Spleen (tissue), 11 donors: ENCODE measurements at regions not wholly inside any gene's neighbourhood (a gene's known extent, or its start where the extent isn't known, plus 50 kb on each side); places are given as distances from the start of the nearest gene placed in this dataset.
A peak's percentile ranks its signal among the peaks of the same experiment; 100 is the strongest.

Experiments
- DNase-seq: peaks from one replicate; pipeline ENCODE4 v3.0.0-alpha.2; 2020
- H3K27ac ChIP-seq, 8 donors: fragments of 200-600 bp; sonication (generic) in 7 of 8; 1 replicate in 4 of 8; 2 replicates in 4 of 8; pipeline versions ENCODE4 v1.5.0 to v1.8.0; 2016 to 2021; ENCODE audit warnings: inconsistent platforms in 4 of 8, mild to moderate bottlenecking in 4 of 8, moderate library complexity in 1 of 8
- H3K27me3 ChIP-seq, 7 donors: fragments of 200-600 bp; sonication (generic) in 6 of 7; replicated peaks in 1 of 7; 1 replicate in 4 of 7; 2 replicates in 3 of 7; pipeline versions ENCODE4 v1.5.0 to v1.8.0; 2016 to 2021; ENCODE audit warnings: inconsistent platforms in 3 of 7, mild to moderate bottlenecking in 1 of 7
- H3K36me3 ChIP-seq, 6 donors: fragments of 200-600 bp; sonication (generic) in 5 of 6; 1 replicate in 4 of 6; 2 replicates in 2 of 6; pipeline versions ENCODE4 v1.5.0 to v1.8.0; 2016 to 2021; ENCODE audit warnings: inconsistent platforms in 2 of 6
- H3K4me1 ChIP-seq, 6 donors: fragments of 200-600 bp; sonication (generic) in 5 of 6; 1 replicate in 3 of 6; 2 replicates in 3 of 6; pipeline versions ENCODE4 v1.5.0 to v1.8.0; 2016 to 2021; ENCODE audit warnings: inconsistent platforms in 3 of 6
- H3K4me3 ChIP-seq, 8 donors: fragments of 200-600 bp; sonication (generic) in 7 of 8; 1 replicate in 4 of 8; 2 replicates in 4 of 8; pipeline versions ENCODE4 v1.5.0 to v1.8.0; 2016 to 2021; ENCODE audit warnings: inconsistent platforms in 4 of 8, mild to moderate bottlenecking in 4 of 8, moderate library complexity in 2 of 8
- H3K9me3 ChIP-seq, 8 donors: fragments of 200-600 bp; sonication (generic) in 7 of 8; 1 replicate in 4 of 8; 2 replicates in 4 of 8; pipeline versions ENCODE4 v1.5.0 to v1.8.0; 2016 to 2021; ENCODE audit warnings: inconsistent platforms in 4 of 8
- POLR2A ChIP-seq, 3 donors: fragments of 450-650 bp; IDR thresholded peaks; one replicate each; pipeline ENCODE4 v1.5.1; 2017; ENCODE audit warnings: antibody characterized with exemption in 3 of 3, mild to moderate bottlenecking in 1 of 3
- POLR2AphosphoS5 ChIP-seq, 3 donors: sonication (generic); formaldehyde crosslinking; IDR thresholded peaks; one replicate each; pipeline ENCODE4 v1.5.1; 2017; ENCODE audit warnings: antibody characterized with exemption in 3 of 3
- WGBS, 5 donors: extraction: QIAGEN DNeasy Blood & Tissue Kit in 3 of 5; methylation state at CpG; one replicate each; pipeline versions ENCODE4 v1.1.5 to v1.1.7; 2013 to 2018; 5-methylcytosine and 5-hydroxymethylcytosine counted together
- intact Hi-C: fragments of 100-400 bp; cut with DNase I; formaldehyde crosslinking; loops from one replicate; pipeline ENCODE4 v1.15.0; 2023; ENCODE audit warnings: low total_unique reads
- TF ChIP-seq, protein P1 (sequence below), 11 experiments: fragments of 200-600 bp in 7 of 11; fragments of 450-650 bp in 4 of 11; sonication (generic) in 4 of 11; IDR thresholded peaks in 8 of 11; conservative IDR thresholded peaks in 3 of 11; 1 replicate in 7 of 11; 2 replicates in 4 of 11; pipeline versions ENCODE4 v1.4.0 to v1.8.0; 2016 to 2021; ENCODE audit warnings: antibody characterized with exemption in 11 of 11, inconsistent platforms in 4 of 11, mild to moderate bottlenecking in 1 of 11
- donor health status: healthy with polysubstance abuse.
- donor health status: DM: no; HTN: no; CAD: no; lungs with moderate emphysema.
- donor health status: DM: no; HTN: no; CAD: no.
- donor health status: Bipolar disorder and iron deficiency.
- donor health status: healthy.
- donor health status: DM: no; HTN: no; CAD: no.
- donor health status: DM: yes; HTN: yes; CAD: no.

DNA sequence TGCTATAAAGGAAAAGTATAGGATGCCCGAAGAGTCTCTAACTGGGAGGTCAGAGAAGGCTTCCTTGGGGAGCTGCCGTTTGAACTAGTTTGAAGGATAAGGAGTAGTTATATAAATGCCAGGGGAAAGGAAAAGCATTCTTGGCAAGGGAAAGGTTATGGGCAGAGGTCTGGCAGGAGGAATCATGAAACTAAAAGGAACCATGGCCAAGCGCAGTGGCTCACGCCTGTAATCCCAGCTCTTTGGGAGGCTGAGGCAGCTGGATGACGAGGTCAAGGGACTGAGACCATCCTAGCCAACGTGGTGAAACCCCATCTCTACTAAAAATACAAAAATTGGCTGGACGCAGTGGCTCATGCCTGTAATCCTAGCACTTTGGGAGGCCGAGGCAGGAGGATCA is 66.8 kb upstream of the EPCAM start:
- TF ChIP-seq POLR2AphosphoS5 (IDR thresholded peaks at IDR 0.05) (no peak), POLR2A (IDR thresholded peaks at IDR 0.05) (no peak)
- TF ChIP-seq, protein P1, sequence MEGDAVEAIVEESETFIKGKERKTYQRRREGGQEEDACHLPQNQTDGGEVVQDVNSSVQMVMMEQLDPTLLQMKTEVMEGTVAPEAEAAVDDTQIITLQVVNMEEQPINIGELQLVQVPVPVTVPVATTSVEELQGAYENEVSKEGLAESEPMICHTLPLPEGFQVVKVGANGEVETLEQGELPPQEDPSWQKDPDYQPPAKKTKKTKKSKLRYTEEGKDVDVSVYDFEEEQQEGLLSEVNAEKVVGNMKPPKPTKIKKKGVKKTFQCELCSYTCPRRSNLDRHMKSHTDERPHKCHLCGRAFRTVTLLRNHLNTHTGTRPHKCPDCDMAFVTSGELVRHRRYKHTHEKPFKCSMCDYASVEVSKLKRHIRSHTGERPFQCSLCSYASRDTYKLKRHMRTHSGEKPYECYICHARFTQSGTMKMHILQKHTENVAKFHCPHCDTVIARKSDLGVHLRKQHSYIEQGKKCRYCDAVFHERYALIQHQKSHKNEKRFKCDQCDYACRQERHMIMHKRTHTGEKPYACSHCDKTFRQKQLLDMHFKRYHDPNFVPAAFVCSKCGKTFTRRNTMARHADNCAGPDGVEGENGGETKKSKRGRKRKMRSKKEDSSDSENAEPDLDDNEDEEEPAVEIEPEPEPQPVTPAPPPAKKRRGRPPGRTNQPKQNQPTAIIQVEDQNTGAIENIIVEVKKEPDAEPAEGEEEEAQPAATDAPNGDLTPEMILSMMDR (IDR thresholded peaks at IDR 0.05 in 8 of 11, conservative IDR thresholded peaks at IDR 0.05 in 3 of 11), result no peak
- H3K36me3 ChIP-seq, result no peaks in the 10 kb centered on the region
- peaks cover 6 to 94% (median 34%) of the 10 kb centered on the region in 6 donors for H3K4me1 ChIP-seq
- no peaks in the 10 kb centered on the region for H3K9me3 ChIP-seq
- no peak for DNase-seq
- peak overlapping the region in 2 of 8 donors; percentile 74 to 93 for H3K27ac ChIP-seq
- 76 to 90% (median 80%) methylated on average over 8 of the region's 8 CpGs for WGBS, 5 donors
- intact Hi-C loops, result no loop called here
- no peak overlapping the region for H3K4me3 ChIP-seq
- H3K27me3 ChIP-seq, result no peaks in the 10 kb centered on the region

DNA sequence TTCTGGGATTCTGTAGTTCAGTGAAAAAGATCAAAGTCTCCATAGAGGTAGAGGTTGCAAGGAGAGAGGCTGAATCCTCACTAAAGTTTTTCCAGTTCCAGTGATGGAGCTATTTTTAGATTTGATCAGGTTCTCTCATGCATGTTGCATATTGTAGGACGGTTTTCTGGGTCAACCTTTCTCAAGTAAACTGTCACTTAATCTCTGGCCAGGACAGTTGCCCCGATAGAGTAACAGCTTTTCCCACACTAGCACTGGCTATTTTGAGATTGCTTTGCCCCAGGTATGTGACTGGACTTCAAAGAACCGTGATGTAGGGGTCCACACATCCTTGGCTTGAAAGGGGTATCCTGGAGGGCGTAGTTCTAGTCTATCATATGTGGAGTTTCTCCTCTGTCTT is 67.4 kb upstream of the EPCAM start:
- H3K4me1 ChIP-seq, result peaks cover 6 to 94% (median 33%) of the 10 kb centered on the region in 6 donors
- DNase-seq, result no peak
- no peaks in the 10 kb centered on the region for H3K9me3 ChIP-seq
- H3K27me3 ChIP-seq, result no peaks in the 10 kb centered on the region
- WGBS, 5 donors, result 73 to 89% (median 82%) methylated on average over 4 of the region's 4 CpGs
- no peak for TF ChIP-seq POLR2A (IDR thresholded peaks at IDR 0.05)
- TF ChIP-seq, protein P1 (IDR thresholded peaks at IDR 0.05 in 8 of 11, conservative IDR thresholded peaks at IDR 0.05 in 3 of 11), result no peak
- no peak overlapping the region for H3K4me3 ChIP-seq
- no peaks in the 10 kb centered on the region for H3K36me3 ChIP-seq
- peak overlapping the region in 4 of 8 donors; percentile 77 to 93 (median 87) for H3K27ac ChIP-seq
- intact Hi-C loops, result no loop called here

DNA sequence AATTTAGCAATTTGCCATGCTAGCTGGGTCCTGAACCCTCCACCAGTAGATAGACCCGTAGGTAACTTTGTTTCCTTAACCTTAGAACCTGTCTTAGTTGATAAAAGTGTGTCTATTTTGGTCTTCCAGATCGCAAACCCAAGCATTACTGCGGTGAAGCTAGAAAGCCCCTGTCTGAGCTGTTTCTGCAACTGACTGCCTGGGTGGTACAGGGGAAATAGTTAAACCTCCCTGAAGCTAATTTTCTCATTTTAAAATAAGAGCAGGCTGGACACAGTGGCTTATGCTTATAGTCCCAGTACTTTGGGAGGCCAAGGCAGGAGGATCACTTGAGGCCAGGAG is 67.9 kb upstream of the EPCAM start:
- DNase-seq, result no peak
- TF ChIP-seq POLR2AphosphoS5 (IDR thresholded peaks at IDR 0.05) (no peak), POLR2A (IDR thresholded peaks at IDR 0.05) (no peak)
- TF ChIP-seq, protein P1 (IDR thresholded peaks at IDR 0.05 in 8 of 11, conservative IDR thresholded peaks at IDR 0.05 in 3 of 11), result no peak
- WGBS, 5 donors, result 29 to 59% (median 54%) methylated on average over 3 of the region's 3 CpGs
- intact Hi-C loops, result no loop called here
- peak overlapping the region in 7 of 8 donors; percentile 16 to 93 (median 77) for H3K27ac ChIP-seq
- H3K4me3 ChIP-seq, result peak overlapping the region in 1 of 8 donors; percentile 58
- no peaks in the 10 kb centered on the region for H3K9me3 ChIP-seq
- H3K36me3 ChIP-seq, result no peaks in the 10 kb centered on the region
- peaks cover 6 to 91% (median 33%) of the 10 kb centered on the region in 6 donors for H3K4me1 ChIP-seq
- no peaks in the 10 kb centered on the region for H3K27me3 ChIP-seq

DNA sequence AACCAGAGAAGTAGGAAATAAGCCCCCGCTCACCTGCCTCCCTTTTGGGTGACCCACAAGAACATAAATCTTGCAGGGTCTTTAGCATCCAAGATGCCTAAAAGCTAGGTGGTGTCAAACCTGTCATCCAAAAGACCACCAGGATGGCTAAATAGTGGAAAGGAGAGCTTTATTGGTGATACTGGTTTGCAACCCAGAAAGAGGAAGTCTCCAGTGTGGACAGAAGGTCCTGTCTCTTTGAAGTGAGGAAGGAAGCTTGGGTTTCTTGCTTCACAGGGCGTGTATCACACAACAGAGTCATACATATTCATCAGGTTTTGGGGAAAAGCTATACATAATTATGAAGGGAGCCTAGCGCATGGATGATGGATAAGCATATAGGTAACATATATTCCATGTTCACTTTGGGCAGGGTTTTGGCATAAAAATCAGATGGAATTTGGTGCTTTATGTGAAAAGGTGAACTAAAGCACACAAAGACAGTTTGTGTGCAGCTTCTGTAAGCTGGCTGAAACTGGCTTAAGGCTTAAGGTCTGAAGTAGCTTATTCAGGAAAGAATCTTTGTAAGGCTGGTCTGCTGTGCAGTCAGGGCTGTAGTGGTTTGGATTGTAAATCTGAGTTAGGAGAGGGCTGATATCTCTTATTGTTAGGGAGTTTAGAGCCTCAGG is 68.4 kb upstream of the EPCAM start:
- no peak for DNase-seq
- Histone ChIP-seq H3K27ac (peak overlapping the region in 7 of 8 donors; percentile 16 to 93 (median 77)), H3K4me3 (peak overlapping the region in 2 of 8 donors; percentile 13 to 58), H3K4me1 (peaks cover 6 to 94% (median 33%) of the 10 kb centered on the region in 6 donors), H3K36me3 (no peaks in the 10 kb centered on the region), H3K27me3 (no peaks in the 10 kb centered on the region), H3K9me3 (no peaks in the 10 kb centered on the region)
- 22 to 44% (median 33%) methylated on average over 3 of the region's 3 CpGs for WGBS, 5 donors
- TF ChIP-seq POLR2AphosphoS5 (IDR thresholded peaks at IDR 0.05), result peak in 1 of 3 donors; percentile 62
- TF ChIP-seq, protein P1 (IDR thresholded peaks at IDR 0.05 in 8 of 11, conservative IDR thresholded peaks at IDR 0.05 in 3 of 11), result no peak
- intact Hi-C loops, result no loop called here
